ENCODE measurements at regions not wholly inside any gene's neighbourhood (a gene's known extent, or its start where the extent isn't known, plus 50 kb on each side); places are given as distances from the start of the nearest gene placed in this dataset.
"Not testable (repeated sequence)": the region's sequence is repeated elsewhere in the genome, so short reads cannot be mapped to it uniquely, and the experiment has no call there.

DNA sequence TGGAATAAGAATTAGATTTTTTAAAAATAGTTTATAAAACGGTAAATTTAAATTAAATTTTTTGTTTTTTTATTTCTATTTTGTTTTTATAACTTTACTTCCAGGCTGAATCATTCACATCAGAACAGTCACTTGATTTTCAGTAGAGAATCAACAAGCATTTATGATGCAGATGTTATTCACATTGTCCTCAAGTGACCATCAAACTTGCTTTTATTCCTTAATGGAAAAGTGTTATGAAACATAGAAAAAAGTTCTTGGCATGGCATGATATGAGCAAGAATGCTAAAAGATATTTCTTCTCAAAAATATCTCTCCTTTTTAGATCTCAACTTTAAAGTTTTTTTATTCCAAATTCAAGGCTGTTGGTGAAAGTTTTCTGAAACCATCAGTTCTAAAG is 70.9 kb upstream of the TGFBR2 start:
- Mint-ChIP-seq H3K27me3 (ENCODE audit: low read depth) (no peaks in the 10 kb centered on the region), H3K4me3 (no peak overlapping the region), H3K4me1 (ENCODE audit: low read depth) (peaks cover 8% of the 10 kb centered on the region), H3K36me3 (ENCODE audit: insufficient read depth) (no peaks in the 10 kb centered on the region), H3K9me3 (no peaks in the 10 kb centered on the region)
- ATAC-seq = no peak
- no peak for DNase-seq

DNA sequence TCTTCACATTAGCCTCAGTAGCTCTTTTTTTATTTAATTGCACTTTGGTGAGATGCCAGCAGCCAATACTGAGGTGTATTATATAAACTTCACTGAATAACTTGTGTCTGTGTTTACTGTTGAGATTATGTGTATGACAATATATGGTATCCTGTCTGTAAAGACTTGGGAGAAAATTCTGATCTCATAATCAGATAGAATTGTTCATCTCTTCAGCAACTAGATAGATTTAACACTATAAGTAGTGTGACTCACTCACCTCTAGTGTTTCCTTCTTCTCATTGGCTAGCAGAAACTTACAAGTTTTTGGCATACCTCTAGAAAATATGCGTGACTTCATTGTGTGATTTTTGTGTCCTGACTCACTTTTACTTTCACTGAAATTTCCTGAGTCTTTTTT is 67.6 kb upstream of the TGFBR2 start:
- Mint-ChIP-seq H3K9me3 (no peaks in the 10 kb centered on the region), H3K27me3 (ENCODE audit: low read depth) (no peaks in the 10 kb centered on the region), H3K4me1 (ENCODE audit: low read depth) (peaks cover 7% of the 10 kb centered on the region), H3K36me3 (ENCODE audit: insufficient read depth) (no peaks in the 10 kb centered on the region), H3K4me3 (no peak overlapping the region)
- peak; percentile 91 to 93 for ATAC-seq
- DNase-seq = no peak

DNA sequence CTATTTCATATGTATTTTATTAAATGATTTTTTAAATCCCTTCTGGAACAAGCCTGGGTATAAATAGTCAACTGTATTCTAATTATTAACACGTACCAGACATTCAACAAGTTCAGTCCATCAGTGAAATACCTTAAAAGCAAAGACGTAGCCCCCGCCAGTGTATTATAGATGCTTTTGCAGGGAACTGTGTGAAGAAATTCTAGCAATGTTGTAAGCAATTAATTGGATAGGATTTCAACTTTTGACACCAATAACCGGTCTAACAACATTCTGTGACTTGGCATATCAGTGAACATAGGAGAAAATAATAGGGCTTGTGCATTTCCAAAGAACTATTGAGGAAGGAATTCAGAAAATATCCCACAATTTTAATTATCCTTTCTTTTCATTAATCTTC is 67.2 kb upstream of the TGFBR2 start:
- Mint-ChIP-seq H3K27me3 (ENCODE audit: low read depth) (no peaks in the 10 kb centered on the region), H3K4me3 (no peak overlapping the region), H3K9me3 (no peaks in the 10 kb centered on the region), H3K36me3 (ENCODE audit: insufficient read depth) (no peaks in the 10 kb centered on the region), H3K4me1 (ENCODE audit: low read depth) (peaks cover 7% of the 10 kb centered on the region)
- no peak for DNase-seq
- no peak for ATAC-seq

DNA sequence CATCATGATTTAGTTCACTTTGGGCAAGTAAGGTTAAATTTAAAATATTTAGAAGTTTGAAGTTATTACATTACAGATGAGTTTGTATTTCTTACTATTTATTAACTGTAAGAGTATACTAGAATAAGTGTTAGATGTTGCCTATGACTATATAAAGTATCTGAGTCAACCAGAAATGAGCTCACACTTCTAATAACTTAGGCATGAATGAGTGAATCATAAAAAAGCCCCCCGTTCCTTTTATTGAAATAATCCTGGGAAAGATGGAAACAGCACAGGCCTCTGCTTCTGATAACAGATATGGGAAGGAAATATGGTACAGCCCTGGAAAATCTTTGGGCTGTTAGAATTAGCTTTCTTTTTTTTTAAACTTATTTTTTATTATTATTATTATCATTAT is 66.6 kb upstream of the TGFBR2 start:
- H3K36me3 Mint-ChIP-seq (ENCODE audit: insufficient read depth) = no peaks in the 10 kb centered on the region
- no peak for ATAC-seq
- H3K4me3 Mint-ChIP-seq = no peak overlapping the region
- peaks cover 10% of the 10 kb centered on the region for H3K4me1 Mint-ChIP-seq (ENCODE audit: low read depth)
- no peaks in the 10 kb centered on the region for H3K9me3 Mint-ChIP-seq
- H3K27me3 Mint-ChIP-seq (ENCODE audit: low read depth) = no peaks in the 10 kb centered on the region
- no peak for DNase-seq

- H3K27me3 Mint-ChIP-seq (ENCODE audit: low read depth); DNase-seq: not testable (repeated sequence)
Measured at GRCh38 chr3:30541156-30541555, 65.2 kb upstream of the TGFBR2 start.

GRCh38 chr3:30542897-30543296 is 63.5 kb upstream of the TGFBR2 start:
- no peaks in the 10 kb centered on the region for H3K27me3 Mint-ChIP-seq (ENCODE audit: low read depth)
- no peak overlapping the region for H3K4me3 Mint-ChIP-seq
- H3K36me3 Mint-ChIP-seq (ENCODE audit: insufficient read depth) = no peaks in the 10 kb centered on the region
- H3K9me3 Mint-ChIP-seq = no peaks in the 10 kb centered on the region
- H3K4me1 Mint-ChIP-seq (ENCODE audit: low read depth) = peaks cover 19% of the 10 kb centered on the region
- DNase-seq (no peak), ATAC-seq (no peak)

More at GRCh38 chr3:30541156-30541555, 65.2 kb upstream of the TGFBR2 start:
- not testable (repeated sequence) for ATAC-seq; H3K36me3 Mint-ChIP-seq (ENCODE audit: insufficient read depth); H3K4me3 Mint-ChIP-seq; H3K9me3 Mint-ChIP-seq
- peaks cover 18% of the 10 kb centered on the region for H3K4me1 Mint-ChIP-seq (ENCODE audit: low read depth)

DNA sequence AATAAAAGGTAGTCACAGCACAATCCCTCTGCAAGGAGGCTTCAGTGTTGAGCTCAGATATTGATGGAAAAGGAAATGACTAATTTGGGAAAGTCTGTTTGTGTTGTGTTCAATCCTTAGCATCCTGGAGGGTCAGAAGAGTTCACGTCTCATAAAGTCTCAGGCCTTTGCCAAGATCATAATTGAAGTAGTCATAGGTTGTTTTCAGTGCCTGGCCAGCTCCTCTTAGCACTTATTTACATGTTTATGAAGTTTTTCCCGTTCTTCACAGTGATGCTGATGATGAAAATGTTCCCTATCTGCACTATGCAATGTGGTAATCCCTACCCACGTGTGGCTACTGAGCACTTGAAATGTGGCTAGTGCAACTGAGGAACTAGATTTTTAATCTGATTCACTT is 61.6 kb upstream of the TGFBR2 start:
- Mint-ChIP-seq H3K27me3 (ENCODE audit: low read depth) (no peaks in the 10 kb centered on the region), H3K9me3 (no peaks in the 10 kb centered on the region), H3K4me1 (ENCODE audit: low read depth) (peaks cover 12% of the 10 kb centered on the region), H3K36me3 (ENCODE audit: insufficient read depth) (no peaks in the 10 kb centered on the region), H3K4me3 (no peak overlapping the region)
- ATAC-seq = no peak
- no peak for DNase-seq

- H3K36me3 Mint-ChIP-seq (ENCODE audit: insufficient read depth) = no peaks in the 10 kb centered on the region
- no peaks in the 10 kb centered on the region for H3K9me3 Mint-ChIP-seq
- H3K27me3 Mint-ChIP-seq (ENCODE audit: low read depth) = no peaks in the 10 kb centered on the region
- peaks cover 20% of the 10 kb centered on the region for H3K4me1 Mint-ChIP-seq (ENCODE audit: low read depth)
- DNase-seq = no peak
- H3K4me3 Mint-ChIP-seq = no peak overlapping the region
- ATAC-seq = no peak
Measured at GRCh38 chr3:30546934-30547333, 59.5 kb upstream of the TGFBR2 start.

- DNase-seq (no peak), ATAC-seq (no peak)
- Mint-ChIP-seq H3K36me3 (ENCODE audit: insufficient read depth) (no peaks in the 10 kb centered on the region), H3K4me1 (ENCODE audit: low read depth) (peaks cover 20% of the 10 kb centered on the region), H3K27me3 (ENCODE audit: low read depth) (no peaks in the 10 kb centered on the region), H3K4me3 (no peak overlapping the region), H3K9me3 (no peaks in the 10 kb centered on the region)
Measured at GRCh38 chr3:30547716-30548115, 58.7 kb upstream of the TGFBR2 start.

DNA sequence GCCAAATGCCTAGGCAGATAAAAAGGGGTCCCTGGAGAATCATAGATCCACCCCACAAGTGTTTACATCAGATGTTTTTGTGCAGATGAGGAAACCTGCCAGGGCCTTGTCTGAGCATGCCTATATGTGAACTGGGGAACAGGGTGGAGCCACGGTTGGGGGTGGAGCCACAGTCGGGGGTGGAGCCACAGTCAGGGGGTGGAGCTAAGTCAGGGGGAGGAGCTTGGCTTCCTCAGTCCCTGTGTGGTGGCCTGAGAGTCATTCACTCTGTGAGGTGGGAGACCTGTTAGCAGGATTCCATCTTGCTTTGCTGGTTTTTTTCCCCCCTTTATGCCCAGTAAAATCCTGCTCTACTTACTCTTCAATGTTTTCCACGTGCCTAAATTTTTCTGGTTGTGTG is 57.8 kb upstream of the TGFBR2 start:
- Mint-ChIP-seq H3K4me1 (ENCODE audit: low read depth) (peaks cover 20% of the 10 kb centered on the region), H3K4me3 (no peak overlapping the region), H3K9me3 (no peaks in the 10 kb centered on the region), H3K27me3 (ENCODE audit: low read depth) (no peaks in the 10 kb centered on the region), H3K36me3 (ENCODE audit: insufficient read depth) (no peaks in the 10 kb centered on the region)
- peak in 1 of 2 donors; percentile 86 for ATAC-seq
- DNase-seq = peak; percentile 11

DNA sequence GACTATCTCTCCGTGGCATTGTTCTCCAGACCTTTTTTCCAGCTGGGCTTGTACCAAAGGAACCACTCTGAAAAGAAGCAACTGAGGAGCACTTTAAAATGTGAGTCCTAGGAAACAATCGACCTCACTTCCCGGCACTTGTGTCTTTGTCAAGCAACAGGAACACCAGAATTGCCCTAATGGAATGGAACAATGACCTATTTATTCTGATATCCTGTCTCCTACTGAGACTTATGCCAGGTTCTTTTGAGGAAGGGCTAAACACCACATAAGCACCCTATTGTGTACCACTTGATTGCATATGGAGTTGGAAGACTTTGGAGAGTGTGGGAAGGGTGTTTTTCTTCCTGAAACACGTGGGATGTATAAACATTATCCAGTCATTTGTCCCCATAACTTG is 56.8 kb upstream of the TGFBR2 start:
- no peaks in the 10 kb centered on the region for H3K36me3 Mint-ChIP-seq (ENCODE audit: insufficient read depth)
- H3K4me3 Mint-ChIP-seq = no peak overlapping the region

GRCh38 chr3:30550246-30550645 is 56.2 kb upstream of the TGFBR2 start:
- no peaks in the 10 kb centered on the region for H3K27me3 Mint-ChIP-seq (ENCODE audit: low read depth)
- H3K36me3 Mint-ChIP-seq (ENCODE audit: insufficient read depth) = no peaks in the 10 kb centered on the region
- H3K4me1 Mint-ChIP-seq (ENCODE audit: low read depth) = peaks cover 18% of the 10 kb centered on the region
- no peaks in the 10 kb centered on the region for H3K9me3 Mint-ChIP-seq
- ATAC-seq = no peak
- DNase-seq = no peak
- H3K4me3 Mint-ChIP-seq = no peak overlapping the region

More for the DNA sequence above, 56.8 kb upstream of the TGFBR2 start:
- Mint-ChIP-seq H3K4me1 (ENCODE audit: low read depth) (peaks cover 22% of the 10 kb centered on the region), H3K27me3 (ENCODE audit: low read depth) (no peaks in the 10 kb centered on the region), H3K9me3 (no peaks in the 10 kb centered on the region)
- ATAC-seq (no peak), DNase-seq (no peak)

GRCh38 chr3:30551266-30551665 is 55.1 kb upstream of the TGFBR2 start:
- Mint-ChIP-seq H3K4me3 (no peak overlapping the region), H3K36me3 (ENCODE audit: insufficient read depth) (no peaks in the 10 kb centered on the region), H3K9me3 (no peaks in the 10 kb centered on the region), H3K4me1 (ENCODE audit: low read depth) (peaks cover 11% of the 10 kb centered on the region), H3K27me3 (ENCODE audit: low read depth) (no peaks in the 10 kb centered on the region)
- ATAC-seq = no peak
- no peak for DNase-seq

DNA sequence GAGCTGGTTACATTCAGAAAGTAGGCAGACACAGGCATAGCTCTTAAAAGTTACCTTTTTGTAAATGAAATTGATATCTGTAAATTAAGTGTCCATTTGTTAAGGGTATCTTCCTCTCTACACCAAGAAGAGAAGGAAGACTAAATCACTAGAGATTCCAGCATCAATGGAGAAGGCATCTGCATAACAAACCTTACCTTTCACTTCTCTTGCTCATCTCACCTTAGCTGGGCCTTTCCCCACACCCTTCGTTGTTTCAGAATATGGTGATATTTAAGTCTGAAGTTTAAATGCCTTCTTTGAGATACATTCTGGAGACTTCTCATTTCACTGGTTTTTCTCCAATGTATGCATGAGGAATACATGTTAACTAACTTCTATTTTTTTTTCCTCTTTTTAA is 54.5 kb upstream of the TGFBR2 start:
- no peak overlapping the region for H3K4me3 Mint-ChIP-seq
- H3K9me3 Mint-ChIP-seq = no peaks in the 10 kb centered on the region
- H3K36me3 Mint-ChIP-seq (ENCODE audit: insufficient read depth) = no peaks in the 10 kb centered on the region
- no peak for DNase-seq
- no peaks in the 10 kb centered on the region for H3K27me3 Mint-ChIP-seq (ENCODE audit: low read depth)
- ATAC-seq = no peak
- peaks cover 11% of the 10 kb centered on the region for H3K4me1 Mint-ChIP-seq (ENCODE audit: low read depth)

DNA sequence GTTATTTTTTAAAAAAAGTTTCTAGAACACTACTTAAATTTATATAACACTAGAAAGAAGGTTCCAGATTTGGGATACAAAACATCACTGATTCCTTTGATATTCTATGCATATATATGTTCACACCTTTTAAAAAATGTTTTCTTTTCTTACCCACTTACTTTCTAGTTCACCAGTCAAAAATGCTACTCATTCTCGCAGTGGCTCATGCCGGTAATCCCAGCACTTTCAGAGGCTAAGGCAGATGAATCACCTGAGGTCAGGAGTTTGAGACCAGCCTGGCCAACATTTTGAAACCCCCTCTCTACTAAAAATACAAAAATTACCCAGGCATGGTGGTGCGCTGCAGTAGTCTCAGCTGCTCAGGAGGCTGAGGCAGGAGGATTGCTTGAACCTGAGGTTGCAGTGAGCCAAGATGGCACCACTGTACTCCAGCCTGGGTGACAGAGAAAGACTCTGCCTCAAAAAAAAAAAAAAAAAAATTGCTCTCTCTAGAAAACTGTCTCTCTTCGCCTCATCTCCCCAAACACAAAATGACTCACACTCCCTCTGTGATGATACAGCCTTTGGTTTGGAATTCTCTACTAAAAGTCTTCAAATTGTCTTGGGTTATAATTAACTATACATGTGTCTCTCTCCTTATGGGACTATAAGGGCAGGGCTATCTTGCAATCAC is 52.6 kb upstream of the TGFBR2 start:
- H3K36me3 Mint-ChIP-seq (ENCODE audit: insufficient read depth) = no peaks in the 10 kb centered on the region
- ATAC-seq (peak; percentile 30 to 54), DNase-seq (no peak)
- H3K4me3 Mint-ChIP-seq = no peak overlapping the region
- H3K27me3 Mint-ChIP-seq (ENCODE audit: low read depth) = no peaks in the 10 kb centered on the region
- H3K4me1 Mint-ChIP-seq (ENCODE audit: low read depth) = peaks cover 11% of the 10 kb centered on the region
- H3K9me3 Mint-ChIP-seq = no peaks in the 10 kb centered on the region

- peaks cover 11% of the 10 kb centered on the region for H3K4me1 Mint-ChIP-seq (ENCODE audit: low read depth)
- no peaks in the 10 kb centered on the region for H3K36me3 Mint-ChIP-seq (ENCODE audit: insufficient read depth)
- no peak for DNase-seq
- H3K4me3 Mint-ChIP-seq = no peak overlapping the region
- H3K27me3 Mint-ChIP-seq (ENCODE audit: low read depth) = no peaks in the 10 kb centered on the region
- no peaks in the 10 kb centered on the region for H3K9me3 Mint-ChIP-seq
- no peak for ATAC-seq
Measured at GRCh38 chr3:30554317-30554690, 52.1 kb upstream of the TGFBR2 start.

Data from activated T-cell treated with anti-CD3 and anti-CD28 coated beads, Interleukin-2, amount 50 U/mL, for 4 hours (primary cell).